Cardiac muscle cell (in vitro differentiated cells and primary cell): ENCODE measurements at regions not wholly inside any gene's neighbourhood (a gene's known extent, or its start where the extent isn't known, plus 50 kb on each side); places are given as distances from the start of the nearest gene placed in this dataset.

Experiments
- DNase-seq, 2 donors: peaks; one replicate each; pipeline versions ENCODE4 v3.0.0 to v3.0.0-alpha.2; 2010 to 2017; ENCODE audit warnings: low read depth in 1 of 2, low spot score in 1 of 2
- H3K27ac ChIP-seq: fragments of 200-600 bp; sonication (generic); 2 replicates; pipeline ENCODE4 v1.5.1; 2016
- H3K27me3 ChIP-seq: fragments of 200-600 bp; sonication (generic); 2 replicates; pipeline ENCODE4 v1.6.0; 2016; ENCODE audit warnings: control low read depth
- H3K36me3 ChIP-seq: fragments of 200-600 bp; sonication (generic); 2 replicates; pipeline ENCODE4 v1.5.1; 2016; ENCODE audit warnings: control low read depth
- H3K4me1 ChIP-seq: fragments of 200-600 bp; sonication (generic); 2 replicates; pipeline ENCODE4 v1.8.1; 2017; ENCODE audit warnings: low read depth, mild to moderate bottlenecking, mixed run types
- H3K4me3 ChIP-seq: fragments of 200-600 bp; sonication (generic); 2 replicates; pipeline ENCODE4 v1.5.1; 2016; ENCODE audit warnings: mild to moderate bottlenecking
- H3K9me3 ChIP-seq: fragments of 200-600 bp; sonication (generic); 2 replicates; pipeline ENCODE4 v1.5.1; 2017; ENCODE audit warnings: low read depth, mild to moderate bottlenecking, control low read depth
- TF ChIP-seq, protein P1 (sequence below): IDR thresholded peaks from 2 replicates; pipeline ENCODE4 v1.5.1; 2012; ENCODE audit warnings: low read depth, mild to moderate bottlenecking, low read length

GRCh38 chr9:85368781-85369180, 373.0 kb downstream of the AGTPBP1 start:
- Histone ChIP-seq H3K4me3 (no peak overlapping the region), H3K4me1 (no peaks in the 10 kb centered on the region), H3K27ac (no peak overlapping the region), H3K36me3 (no peaks in the 10 kb centered on the region), H3K9me3 (no peaks in the 10 kb centered on the region), H3K27me3 (peaks cover 2% of the 10 kb centered on the region)
- no peak for DNase-seq
- TF ChIP-seq, protein P1, sequence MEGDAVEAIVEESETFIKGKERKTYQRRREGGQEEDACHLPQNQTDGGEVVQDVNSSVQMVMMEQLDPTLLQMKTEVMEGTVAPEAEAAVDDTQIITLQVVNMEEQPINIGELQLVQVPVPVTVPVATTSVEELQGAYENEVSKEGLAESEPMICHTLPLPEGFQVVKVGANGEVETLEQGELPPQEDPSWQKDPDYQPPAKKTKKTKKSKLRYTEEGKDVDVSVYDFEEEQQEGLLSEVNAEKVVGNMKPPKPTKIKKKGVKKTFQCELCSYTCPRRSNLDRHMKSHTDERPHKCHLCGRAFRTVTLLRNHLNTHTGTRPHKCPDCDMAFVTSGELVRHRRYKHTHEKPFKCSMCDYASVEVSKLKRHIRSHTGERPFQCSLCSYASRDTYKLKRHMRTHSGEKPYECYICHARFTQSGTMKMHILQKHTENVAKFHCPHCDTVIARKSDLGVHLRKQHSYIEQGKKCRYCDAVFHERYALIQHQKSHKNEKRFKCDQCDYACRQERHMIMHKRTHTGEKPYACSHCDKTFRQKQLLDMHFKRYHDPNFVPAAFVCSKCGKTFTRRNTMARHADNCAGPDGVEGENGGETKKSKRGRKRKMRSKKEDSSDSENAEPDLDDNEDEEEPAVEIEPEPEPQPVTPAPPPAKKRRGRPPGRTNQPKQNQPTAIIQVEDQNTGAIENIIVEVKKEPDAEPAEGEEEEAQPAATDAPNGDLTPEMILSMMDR: no peak

DNA sequence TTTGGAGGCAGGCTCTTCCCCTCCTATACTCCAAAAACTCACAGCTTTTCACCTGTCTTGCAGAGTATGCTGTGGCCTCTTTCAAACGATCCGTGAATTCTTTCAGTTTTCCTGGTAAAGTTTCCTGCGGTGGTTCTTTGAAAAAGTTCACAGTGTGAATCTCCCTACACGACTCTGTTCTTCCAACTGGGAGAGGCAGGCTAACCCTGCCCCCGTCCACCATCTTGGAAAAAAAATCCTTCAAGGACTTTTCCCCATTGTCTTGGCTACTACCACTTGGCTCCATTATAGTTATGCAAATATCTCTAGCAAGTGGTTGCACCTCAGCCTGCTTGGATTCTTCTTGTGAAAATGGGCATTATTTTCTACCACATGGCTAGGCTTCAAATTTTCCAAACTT, 382.6 kb downstream of the AGTPBP1 start:
- DNase-seq: no peak
- Histone ChIP-seq H3K36me3 (no peaks in the 10 kb centered on the region), H3K27ac (no peak overlapping the region), H3K4me1 (no peaks in the 10 kb centered on the region), H3K27me3 (no peaks in the 10 kb centered on the region), H3K4me3 (no peak overlapping the region), H3K9me3 (no peaks in the 10 kb centered on the region)
- TF ChIP-seq, protein P1: no peak

- Histone ChIP-seq H3K27me3 (peaks cover 5% of the 10 kb centered on the region), H3K4me3 (no peak overlapping the region), H3K4me1 (no peaks in the 10 kb centered on the region), H3K27ac (no peak overlapping the region), H3K9me3 (no peaks in the 10 kb centered on the region), H3K36me3 (no peaks in the 10 kb centered on the region)
- no peak for DNase-seq
- TF ChIP-seq, protein P1: no peak
These were observed 392.7 kb downstream of the AGTPBP1 start for GRCh38 chr9:85349046-85349445.

DNA sequence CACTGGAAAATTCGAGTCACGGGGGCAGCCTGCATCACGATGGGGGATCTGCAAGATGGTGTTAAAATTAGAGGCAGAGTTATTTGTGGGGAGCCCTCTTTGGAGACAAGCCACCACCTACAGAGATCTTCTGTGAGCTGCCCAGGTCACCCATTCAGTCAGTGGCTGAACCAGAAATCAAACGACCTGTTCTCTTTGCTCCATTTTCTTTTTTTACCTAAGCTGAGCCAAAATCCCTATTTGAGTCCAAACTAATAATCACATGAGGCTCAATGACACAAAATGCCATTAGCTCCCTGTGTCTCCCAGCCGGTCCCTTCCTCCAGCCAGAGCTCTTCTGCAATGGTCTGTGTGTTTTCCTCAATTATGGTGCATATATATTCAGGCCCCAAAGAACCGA, 394.2 kb downstream of the AGTPBP1 start:
- no peak for DNase-seq
- H3K36me3 ChIP-seq: no peaks in the 10 kb centered on the region
- H3K9me3 ChIP-seq: no peaks in the 10 kb centered on the region
- no peaks in the 10 kb centered on the region for H3K4me1 ChIP-seq
- H3K27me3 ChIP-seq: peaks cover 5% of the 10 kb centered on the region
- no peak overlapping the region for H3K27ac ChIP-seq
- TF ChIP-seq, protein P1: no peak
- H3K4me3 ChIP-seq: no peak overlapping the region

GRCh38 chr9:85344901-85345300, 396.9 kb downstream of the AGTPBP1 start:
- H3K9me3 ChIP-seq: no peaks in the 10 kb centered on the region
- DNase-seq: no peak
- no peaks in the 10 kb centered on the region for H3K4me1 ChIP-seq
- TF ChIP-seq, protein P1: no peak
- peaks cover 5% of the 10 kb centered on the region for H3K27me3 ChIP-seq
- H3K27ac ChIP-seq: no peak overlapping the region
- H3K36me3 ChIP-seq: no peaks in the 10 kb centered on the region
- no peak overlapping the region for H3K4me3 ChIP-seq

GRCh38 chr9:85339338-85339737, 402.4 kb downstream of the AGTPBP1 start:
- no peak overlapping the region for H3K4me3 ChIP-seq
- no peaks in the 10 kb centered on the region for H3K4me1 ChIP-seq
- H3K36me3 ChIP-seq: no peaks in the 10 kb centered on the region
- TF ChIP-seq, protein P1: no peak
- no peak overlapping the region for H3K27ac ChIP-seq
- no peak for DNase-seq
- no peaks in the 10 kb centered on the region for H3K9me3 ChIP-seq
- peaks cover under 1% of the 10 kb centered on the region for H3K27me3 ChIP-seq
